Endothelial cell of umbilical vein (primary cell): ENCODE measurements at regions not wholly inside any gene's neighbourhood (a gene's known extent, or its start where the extent isn't known, plus 50 kb on each side); places are given as distances from the start of the nearest gene placed in this dataset.

Experiments
- CTCF ChIP-seq, 2 donors: IDR thresholded peaks; 1 replicate in 1 of 2; 2 replicates in 1 of 2; pipeline ENCODE4 v1.5.1; 2011; ENCODE audit warnings: low read length in 2 of 2, mild to moderate bottlenecking in 2 of 2, moderate library complexity in 2 of 2, control low read depth in 1 of 2, inconsistent platforms in 1 of 2, low read depth in 1 of 2; ENCODE audit not compliant: insufficient read depth in 1 of 2; ENCODE audit errors: extremely low read depth in 1 of 2
- MYC ChIP-seq: IDR thresholded peaks from one replicate; pipeline ENCODE4 v1.6.1; 2011; ENCODE audit warnings: mild to moderate bottlenecking, low read depth, low read length
- POLR2A ChIP-seq: IDR thresholded peaks from 2 replicates; pipeline ENCODE4 v1.6.1; 2012; ENCODE audit warnings: low read depth, mild to moderate bottlenecking, control low read depth, low read length
- POLR2AphosphoS5 ChIP-seq: IDR thresholded peaks from 2 replicates; pipeline ENCODE4 v1.6.1; 2012; ENCODE audit warnings: low read depth, mild to moderate bottlenecking, control low read depth, low read length, moderate library complexity; ENCODE audit not compliant: insufficient read depth

DNA sequence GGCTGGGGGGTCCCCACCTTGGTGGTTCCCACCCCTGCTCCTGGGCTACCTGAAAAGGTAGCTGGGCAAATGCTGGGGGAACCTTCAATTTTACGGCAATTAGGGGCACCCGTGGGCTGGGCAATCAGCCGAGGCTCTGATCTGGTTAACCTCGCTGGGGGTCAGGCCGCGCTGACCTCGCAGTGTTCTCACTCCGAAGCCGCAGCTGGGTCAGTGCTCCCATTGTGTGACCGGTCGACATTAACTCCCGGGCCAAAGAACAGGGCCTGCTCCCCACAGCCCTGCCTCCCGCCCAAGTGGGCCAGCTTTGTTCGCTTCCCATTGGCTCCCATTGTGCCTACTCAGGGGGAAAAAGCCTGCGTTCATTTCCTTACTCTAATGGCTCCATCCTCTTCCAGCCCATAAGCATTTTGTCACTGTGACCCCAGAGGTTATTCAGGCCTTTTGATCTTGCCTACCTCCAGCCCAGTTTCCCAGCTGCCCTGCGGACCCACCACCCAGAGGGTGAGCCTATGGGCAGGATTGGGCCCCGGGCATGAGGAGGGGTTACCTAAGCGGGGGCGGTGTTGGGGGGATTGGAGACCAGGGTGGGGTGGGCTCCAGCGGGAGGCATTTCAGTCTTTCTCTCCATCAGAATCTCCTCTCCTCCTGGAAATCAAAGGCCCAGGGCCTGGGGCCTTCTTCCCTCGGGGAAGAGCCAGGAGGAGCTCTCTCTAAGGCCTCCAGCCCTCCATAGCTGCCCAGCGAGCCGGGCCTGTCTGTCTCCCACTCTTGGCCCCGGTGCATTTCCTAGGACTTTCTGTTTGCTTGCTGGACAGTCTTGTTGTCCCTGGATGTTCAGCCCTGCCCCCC, 90.1 kb downstream of the MYCN start:
- TF ChIP-seq POLR2AphosphoS5, result no peak
- no peak for TF ChIP-seq POLR2A
- TF ChIP-seq MYC, result no peak
- no peak for TF ChIP-seq CTCF (IDR thresholded peaks at IDR 0.05; ENCODE audit: extremely low read depth in 1 of 2, insufficient read depth in 1 of 2, low read depth in 1 of 2, low read length in 2 of 2)
